Stimulated activated CD4-positive, alpha-beta T cell treated with anti-CD3 and anti-CD28 coated beads, TNF-alpha, amount 100 ng/mL, for 48 hours (primary cell): ENCODE measurements at regions not wholly inside any gene's neighbourhood (a gene's known extent, or its start where the extent isn't known, plus 50 kb on each side); places are given as distances from the start of the nearest gene placed in this dataset.
"Not testable (repeated sequence)": the region's sequence is repeated elsewhere in the genome, so short reads cannot be mapped to it uniquely, and the experiment has no call there.

Experiments
- DNase-seq, 3 donors: peaks; one replicate each; pipeline ENCODE4 v3.0.0-alpha.2; 2020; ENCODE audit warnings: low read depth in 3 of 3

DNA sequence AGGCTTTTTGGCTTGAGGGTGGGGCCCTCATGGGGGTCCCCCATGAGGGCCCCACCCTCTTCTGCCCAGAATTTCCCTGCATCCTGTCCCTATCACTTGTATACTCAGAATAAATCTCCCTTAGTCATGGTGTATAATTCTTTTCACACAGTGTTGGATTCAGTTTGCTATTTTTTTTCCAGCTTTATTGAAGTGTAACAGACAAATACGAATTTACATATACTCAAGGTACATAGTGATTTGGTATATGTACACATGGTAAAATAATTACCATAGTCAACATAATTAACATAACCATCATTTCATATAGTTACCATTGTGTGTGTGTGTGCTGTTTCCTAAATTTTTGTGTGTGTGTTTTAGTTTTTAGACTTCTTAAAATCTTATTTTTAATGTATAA is 289.4 kb downstream of the CNTNAP3B start:
- not testable (repeated sequence) for DNase-seq

DNA sequence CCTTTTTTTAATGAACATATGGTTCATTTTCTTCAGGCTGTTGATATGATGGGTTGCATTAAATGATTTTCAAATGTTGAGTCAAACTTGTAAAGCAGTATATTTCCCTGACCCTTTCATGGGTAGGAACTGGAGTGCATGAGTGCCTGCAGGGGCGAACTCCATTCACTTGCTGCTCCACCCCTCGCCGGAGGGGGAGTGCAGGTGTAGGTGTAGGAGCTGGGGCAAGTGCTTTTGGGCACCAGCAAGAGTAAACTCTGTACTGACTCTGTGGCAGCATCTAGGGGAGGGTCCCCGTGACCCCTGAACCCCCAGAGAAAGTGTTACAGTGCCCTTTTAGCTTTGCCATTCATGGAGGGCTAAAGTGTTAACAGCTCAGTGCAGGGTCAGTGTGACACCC is 290.3 kb downstream of the CNTNAP3B start:
- DNase-seq: not testable (repeated sequence)

DNA sequence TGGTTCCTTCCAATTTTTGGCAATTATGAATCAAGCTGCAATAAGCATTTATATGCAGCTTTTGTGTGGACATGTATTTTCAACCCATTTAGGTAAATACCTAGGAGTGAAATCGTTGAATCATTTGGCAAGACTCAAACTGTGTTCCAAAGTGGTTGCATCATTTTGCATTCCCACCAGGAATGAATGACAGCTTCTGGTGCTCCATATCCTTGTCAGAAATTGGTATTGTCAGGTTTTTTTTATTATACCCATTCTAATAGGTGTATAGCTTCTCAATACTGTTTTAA is 290.7 kb downstream of the CNTNAP3B start:
- not testable (repeated sequence) for DNase-seq

DNA sequence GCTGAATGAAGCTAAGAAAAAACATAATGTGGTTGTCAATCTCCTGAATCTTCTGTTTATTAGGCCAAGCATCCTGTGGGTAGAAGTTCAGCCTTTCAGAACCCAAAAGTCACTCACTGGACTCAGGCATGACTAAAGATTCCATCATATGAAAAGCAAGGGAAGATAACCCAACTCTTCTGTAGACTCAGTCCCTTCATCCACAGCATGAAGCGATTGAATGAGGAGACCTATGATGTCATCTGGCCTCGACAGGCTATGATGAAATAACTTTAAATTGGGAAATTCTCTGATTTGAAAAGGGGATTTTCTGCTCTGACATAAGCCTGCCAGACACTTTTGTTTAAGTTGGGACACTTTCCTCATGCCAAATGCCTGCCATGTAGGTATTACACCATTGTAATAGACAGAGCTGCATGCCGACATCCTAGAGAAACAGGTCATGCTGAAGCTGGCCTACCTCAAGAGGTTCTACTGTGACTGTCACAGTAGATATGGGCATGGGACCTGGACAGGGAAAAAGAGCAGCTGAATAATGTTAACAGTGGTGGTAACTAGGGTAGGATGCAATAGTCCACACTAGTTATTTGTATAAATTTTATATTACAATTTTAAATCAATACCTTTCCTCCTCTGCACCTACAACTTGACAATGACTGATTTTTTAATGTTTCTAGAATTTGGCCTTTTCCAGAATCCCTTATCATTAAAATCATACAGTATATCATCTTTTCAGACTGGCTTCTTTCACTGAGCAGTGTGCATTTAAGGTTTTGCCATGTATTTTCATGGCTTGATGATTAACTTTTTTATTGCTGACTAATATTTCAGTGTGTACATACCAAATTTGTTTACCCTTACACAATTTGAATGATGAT is 291.3 kb downstream of the CNTNAP3B start:
- DNase-seq: not testable (repeated sequence)

GRCh38 chr9:41833108-41833507 is 296.1 kb downstream of the CNTNAP3B start:
- not testable (repeated sequence) for DNase-seq

- not testable (repeated sequence) for DNase-seq
Measured at GRCh38 chr9:41824723-41825122, 304.5 kb downstream of the CNTNAP3B start.

DNA sequence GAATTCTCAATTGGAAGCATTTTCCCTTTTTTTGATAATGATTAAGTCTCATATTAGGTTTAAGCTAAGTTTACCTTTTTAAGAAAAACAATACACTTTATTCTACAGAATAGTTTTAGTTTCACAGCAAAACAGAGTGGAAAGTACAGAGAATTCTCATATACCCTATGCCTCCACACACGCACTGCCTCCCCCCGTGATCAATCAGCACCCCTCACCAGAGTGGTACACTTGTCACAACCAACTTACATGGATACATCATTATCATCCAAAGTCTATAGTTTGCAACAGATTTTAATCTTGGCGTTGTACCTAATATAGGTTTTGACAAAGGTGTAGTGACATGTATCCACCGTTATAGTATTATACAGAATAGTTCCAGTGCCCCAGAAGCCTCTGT is 326.5 kb downstream of the CNTNAP3B start:
- DNase-seq: not testable (repeated sequence)

GRCh38 chr9:41798684-41799083 is 330.5 kb downstream of the CNTNAP3B start:
- DNase-seq: not testable (repeated sequence)

- DNase-seq: not testable (repeated sequence)
Measured at GRCh38 chr9:41790719-41791363, 338.4 kb downstream of the CNTNAP3B start.

DNA sequence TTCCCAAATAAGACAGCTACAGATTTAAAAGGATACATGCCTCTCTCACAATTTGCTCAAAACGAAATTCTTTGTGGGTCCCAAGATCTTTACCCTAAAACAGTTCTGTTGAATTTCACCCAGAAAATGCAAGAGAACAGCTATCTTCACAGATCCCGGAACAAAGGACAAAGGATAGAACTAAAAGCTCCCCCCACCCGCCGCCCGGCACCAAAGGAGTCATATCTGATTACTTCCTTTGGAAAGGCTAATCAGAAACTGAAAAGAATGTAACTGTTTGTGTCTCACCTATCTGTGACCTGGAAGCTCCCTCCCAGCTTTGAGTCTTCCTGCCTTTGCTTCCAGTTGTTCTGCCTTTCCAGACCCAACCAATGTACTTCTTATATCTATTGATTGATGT is 339.2 kb downstream of the CNTNAP3B start:
- not testable (repeated sequence) for DNase-seq

- DNase-seq: not testable (repeated sequence)
Measured at GRCh38 chr9:41789387-41789786, 339.8 kb downstream of the CNTNAP3B start.

DNA sequence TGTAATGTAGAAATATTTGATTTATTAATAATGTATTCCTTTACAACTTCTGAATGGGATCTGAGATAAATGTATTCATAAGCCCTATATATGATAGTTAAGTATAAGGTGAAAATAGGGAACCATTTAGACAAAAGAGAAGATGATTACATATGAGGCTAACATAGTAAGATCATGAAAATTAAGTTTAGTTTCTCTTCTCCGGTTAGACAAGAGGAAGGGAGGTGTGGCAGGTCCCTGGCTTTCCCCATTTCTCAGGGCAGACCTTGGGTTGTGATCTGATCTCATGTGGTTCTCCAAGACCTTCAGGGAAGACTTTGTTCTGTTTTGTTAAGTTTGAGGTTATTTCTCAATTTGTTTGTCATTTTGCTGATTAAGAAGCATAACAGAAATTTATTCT is 341.3 kb downstream of the CNTNAP3B start:
- DNase-seq: not testable (repeated sequence)

GRCh38 chr9:41787270-41787669 is 342.0 kb downstream of the CNTNAP3B start:
- not testable (repeated sequence) for DNase-seq

GRCh38 chr9:41784006-41784405 is 345.2 kb downstream of the CNTNAP3B start:
- DNase-seq: not testable (repeated sequence)

GRCh38 chr9:41783070-41783810 is 346.0 kb downstream of the CNTNAP3B start:
- not testable (repeated sequence) for DNase-seq

DNA sequence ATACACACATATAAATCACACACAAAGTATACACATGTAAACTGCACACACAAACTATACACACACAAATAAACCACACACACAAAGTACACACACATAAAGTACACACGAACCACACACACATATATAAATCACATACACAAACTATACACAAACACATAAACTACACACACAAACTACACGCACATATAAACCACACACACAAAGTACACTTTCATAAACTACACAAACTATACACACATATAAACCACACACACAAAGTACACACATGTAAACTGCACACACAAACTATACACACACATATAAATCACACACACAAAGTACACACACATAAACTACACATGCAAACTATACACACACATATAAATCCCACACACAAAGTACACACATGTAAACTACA is 347.3 kb downstream of the CNTNAP3B start:
- DNase-seq: not testable (repeated sequence)

- not testable (repeated sequence) for DNase-seq
Measured at GRCh38 chr9:41779897-41780406, 349.3 kb downstream of the CNTNAP3B start.

- not testable (repeated sequence) for DNase-seq
Measured at GRCh38 chr9:41779192-41779591, 350.0 kb downstream of the CNTNAP3B start.

GRCh38 chr9:41778535-41779071 is 350.6 kb downstream of the CNTNAP3B start:
- not testable (repeated sequence) for DNase-seq

GRCh38 chr9:41777536-41777935 is 351.7 kb downstream of the CNTNAP3B start:
- DNase-seq: not testable (repeated sequence)

- not testable (repeated sequence) for DNase-seq
Measured at GRCh38 chr9:41772541-41772940, 356.7 kb downstream of the CNTNAP3B start.

DNA sequence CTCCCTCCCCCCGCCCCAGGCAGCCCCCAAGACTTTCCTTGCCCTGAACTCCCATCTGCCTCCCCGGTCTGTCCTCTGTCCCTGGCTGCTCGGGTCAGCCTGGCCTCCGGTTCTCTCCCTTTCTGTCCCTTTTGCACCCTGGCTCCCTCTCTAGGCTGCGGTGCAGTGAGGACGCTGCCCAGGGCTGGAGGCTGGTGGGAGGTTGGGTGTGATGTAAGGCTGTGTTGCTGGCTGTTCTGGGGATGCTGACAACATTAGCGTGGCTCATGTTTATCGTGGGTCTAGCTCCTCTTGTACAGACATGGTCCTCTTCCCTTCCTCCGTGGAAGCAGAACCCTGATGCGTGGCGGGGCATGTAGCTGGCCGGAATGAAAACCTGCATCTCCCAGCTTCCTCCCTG is 357.5 kb downstream of the CNTNAP3B start:
- DNase-seq: not testable (repeated sequence)
